NCI-H748 (cell line): ENCODE measurements at regions not wholly inside any gene's neighbourhood (a gene's known extent, or its start where the extent isn't known, plus 50 kb on each side); places are given as distances from the start of the nearest gene placed in this dataset.
A peak's percentile ranks its signal among the peaks of the same experiment; 100 is the strongest.

Experiments used
- DNase-seq: peaks from one replicate; lab custom pipeline; 2025; ENCODE audit not compliant: unreplicated experiment; lab: John Stamatoyannopoulos, UW

DNA sequence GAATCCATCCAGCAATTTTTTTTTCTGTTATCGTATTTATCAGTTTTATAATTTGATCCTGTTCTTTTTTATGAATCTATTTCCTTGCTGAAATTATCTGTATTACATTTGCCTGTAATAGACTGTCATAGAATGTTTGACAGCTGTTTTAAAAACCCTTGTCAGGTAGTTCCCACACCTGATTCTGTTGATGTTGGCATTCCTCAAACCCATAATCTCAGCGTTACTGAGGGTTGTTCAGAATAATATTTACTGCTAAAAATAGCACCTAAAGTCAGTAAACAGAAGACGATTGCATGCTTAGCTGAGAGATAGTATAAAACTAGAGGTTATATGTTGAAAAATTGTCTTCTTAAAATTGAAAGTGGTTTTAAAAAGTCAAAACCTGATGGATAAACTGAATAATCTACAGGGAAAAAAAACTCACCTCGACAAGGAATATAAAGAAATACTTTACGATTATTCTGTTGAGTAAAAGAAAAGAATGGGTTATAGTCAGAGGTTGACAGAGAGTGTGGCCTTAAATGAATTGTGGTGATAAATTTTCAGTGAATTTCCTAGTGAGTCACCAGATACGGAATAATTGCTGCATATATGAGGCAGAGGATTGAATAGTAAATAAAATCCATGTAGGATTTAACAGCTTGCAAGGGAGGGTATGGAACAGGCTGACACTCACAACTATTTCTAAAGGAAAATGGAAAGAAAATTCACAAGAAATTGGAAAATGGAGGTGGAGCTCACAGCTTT lies 824.1 kb upstream of the IGFBP3 start:
- no peak for DNase-seq

DNA sequence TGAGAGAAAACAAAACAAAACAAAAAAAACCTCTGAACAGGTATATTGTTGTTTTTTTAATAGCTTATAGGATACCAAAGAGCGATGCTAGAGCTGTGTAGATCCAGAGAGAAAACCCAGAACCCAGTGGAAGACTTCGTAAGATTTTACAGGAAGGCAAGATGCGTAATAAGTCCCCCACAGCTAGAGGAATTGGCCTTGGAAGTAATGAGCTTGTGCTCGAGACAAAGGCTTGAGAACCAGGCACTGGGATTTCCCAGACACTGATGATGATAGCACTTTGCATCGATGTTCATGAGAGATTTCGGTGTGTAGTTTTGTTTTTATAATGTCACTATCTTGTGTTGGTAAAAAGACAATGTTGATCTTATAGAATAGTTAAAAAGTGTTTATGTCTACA lies 821.5 kb upstream of the IGFBP3 start:
- DNase-seq = no peak

DNA sequence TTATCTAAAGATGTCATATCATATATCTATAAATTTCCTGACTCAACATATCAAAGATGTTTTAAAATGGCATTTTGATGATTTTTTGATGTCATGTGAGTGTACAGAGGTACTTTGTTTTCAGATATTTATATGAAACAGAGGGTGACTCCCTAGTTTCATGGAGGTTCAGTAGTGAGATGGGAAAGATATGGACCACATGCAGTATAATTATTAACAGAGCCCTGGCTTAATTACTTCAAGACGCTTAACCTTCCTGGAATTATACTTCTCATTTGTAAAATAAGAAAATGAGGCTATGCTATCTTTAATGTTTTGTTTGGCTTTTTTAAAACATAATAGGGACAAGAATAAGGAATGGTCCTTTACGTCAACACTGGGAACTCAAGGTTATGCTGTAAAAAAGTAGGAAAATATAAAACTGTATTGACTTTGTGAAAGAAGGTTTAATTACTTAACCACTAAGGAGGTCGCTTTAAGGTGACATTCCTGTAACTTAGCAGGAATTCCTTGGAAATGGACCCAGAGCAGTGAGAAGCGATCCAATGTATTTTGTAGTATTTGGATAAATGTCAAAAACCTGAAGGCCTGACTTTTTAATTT lies 821.0 kb upstream of the IGFBP3 start:
- no peak for DNase-seq

DNA sequence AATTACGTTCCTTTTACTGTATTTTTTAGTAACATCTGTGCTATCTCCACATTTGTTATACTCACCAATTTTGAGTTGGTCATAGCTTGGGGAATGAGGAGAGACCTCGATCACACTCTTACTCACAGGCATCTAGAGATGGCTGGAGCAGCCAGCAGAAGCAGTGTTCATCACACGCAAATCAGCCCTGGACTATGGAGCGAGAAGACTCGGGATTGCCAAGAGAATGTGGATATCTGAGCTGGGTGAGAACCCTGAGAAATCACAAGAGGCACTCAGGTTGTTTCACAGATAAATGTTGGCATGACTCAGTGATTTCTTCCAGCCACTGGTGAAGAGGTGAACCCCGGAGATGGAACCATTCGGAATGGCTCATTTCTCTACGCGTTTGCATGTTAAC lies 820.1 kb upstream of the IGFBP3 start:
- DNase-seq = no peak

DNA sequence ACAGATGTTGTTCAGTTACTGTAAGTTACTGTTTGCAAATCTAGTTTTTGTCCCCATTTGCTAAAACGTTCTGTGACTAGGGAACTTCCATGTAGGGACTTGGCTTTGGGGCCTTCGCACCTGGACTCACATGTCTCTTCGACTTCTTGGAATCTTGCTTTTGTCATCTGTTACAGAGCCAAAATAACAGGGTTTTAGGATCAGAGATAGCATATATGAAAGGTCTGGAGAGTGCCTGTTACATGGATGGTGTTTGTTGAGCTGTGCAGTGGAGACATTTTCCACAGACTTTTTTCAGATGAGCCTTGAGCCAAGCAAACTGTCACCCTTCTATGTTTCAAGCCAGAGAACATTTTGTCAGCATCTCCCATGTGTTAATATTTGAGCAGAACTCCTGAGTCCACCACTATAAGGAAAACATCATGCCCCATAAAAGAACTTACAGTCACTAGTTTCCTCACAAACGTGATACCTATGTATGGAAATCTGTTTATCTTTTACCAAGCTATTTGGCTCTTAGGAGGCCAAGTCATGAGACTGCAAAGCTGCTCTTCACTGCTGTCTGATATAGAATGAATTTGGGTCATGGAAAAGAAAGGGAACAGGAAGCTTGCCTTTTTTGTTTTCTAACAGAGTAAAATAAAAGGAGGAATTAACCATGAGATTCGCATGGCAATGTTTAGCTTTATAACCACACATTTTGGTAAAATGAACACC lies 818.6 kb upstream of the IGFBP3 start:
- DNase-seq = no peak

DNA sequence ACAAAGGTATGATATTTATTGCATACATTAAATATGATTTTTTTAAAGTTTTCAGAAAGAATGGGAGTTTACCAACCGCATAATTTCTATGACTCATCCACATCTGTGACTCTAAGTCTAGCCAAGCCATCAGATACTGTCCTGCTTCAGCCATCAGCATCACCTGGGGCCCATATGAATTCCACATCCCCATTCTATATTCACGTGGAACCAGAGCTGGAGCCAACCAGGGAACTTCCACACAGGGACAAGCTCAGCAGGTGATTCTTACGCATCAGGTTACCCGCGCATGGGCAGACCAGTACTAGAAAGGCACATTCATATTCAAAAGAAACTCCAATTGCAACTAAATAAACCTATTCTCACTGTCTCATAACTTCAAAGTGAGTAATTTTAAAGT lies 817.7 kb upstream of the IGFBP3 start:
- no peak for DNase-seq

DNA sequence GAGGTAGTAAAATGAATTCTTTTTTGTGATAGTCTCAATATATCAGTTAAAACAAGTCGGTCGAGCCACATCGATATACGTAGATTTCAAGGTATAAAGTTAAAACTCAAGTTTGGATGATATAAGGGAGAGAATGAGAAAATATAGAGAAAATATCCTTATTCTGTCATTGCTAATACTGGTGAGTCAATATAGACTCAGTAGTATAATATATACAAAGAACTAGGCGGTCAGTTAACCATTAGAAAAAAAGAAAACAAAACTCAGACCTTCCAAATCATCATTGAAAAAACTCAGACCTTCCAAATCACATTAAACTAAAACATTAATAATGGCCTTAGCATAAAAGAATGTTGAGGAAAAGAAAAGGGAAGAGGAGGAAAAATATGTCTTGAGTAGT lies 817.1 kb upstream of the IGFBP3 start:
- no peak for DNase-seq

DNA sequence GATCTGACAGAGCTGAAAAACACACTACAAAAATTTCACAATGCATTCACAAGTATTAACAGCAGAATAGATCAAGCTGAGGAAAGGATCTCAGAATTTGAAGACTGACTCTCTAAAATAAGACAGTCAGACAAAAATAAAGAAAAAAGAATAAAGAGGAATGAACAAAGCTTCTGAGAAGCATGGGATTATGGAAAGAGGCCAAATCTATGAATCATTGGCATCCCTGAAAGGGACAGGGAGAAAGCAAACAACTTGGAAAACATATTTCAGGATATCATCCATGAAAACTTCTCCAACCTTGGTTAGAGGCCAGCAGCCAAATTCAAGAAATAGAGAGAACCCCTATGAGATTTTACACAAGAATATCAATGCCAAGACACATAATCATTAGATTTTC lies 804.8 kb upstream of the IGFBP3 start:
- DNase-seq = no peak

DNA sequence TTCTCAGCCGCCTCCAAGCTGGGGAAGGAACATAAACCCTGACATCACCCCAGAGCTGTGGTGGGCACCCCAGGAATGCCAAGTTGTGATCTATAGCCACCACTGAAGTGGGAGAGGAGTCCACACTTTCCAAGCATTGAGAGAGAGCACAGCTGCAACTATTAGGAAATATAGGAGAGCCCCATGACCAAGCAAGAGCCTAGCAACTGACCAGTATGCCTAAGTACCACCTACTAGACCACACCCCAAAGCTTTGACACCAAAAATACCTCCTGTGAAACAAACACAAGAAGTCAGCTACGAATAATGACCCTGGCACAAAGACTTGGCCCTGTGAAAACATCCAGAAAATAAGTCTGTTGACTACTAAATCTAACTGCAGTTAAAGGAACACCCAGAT lies 804.1 kb upstream of the IGFBP3 start:
- no peak for DNase-seq

DNA sequence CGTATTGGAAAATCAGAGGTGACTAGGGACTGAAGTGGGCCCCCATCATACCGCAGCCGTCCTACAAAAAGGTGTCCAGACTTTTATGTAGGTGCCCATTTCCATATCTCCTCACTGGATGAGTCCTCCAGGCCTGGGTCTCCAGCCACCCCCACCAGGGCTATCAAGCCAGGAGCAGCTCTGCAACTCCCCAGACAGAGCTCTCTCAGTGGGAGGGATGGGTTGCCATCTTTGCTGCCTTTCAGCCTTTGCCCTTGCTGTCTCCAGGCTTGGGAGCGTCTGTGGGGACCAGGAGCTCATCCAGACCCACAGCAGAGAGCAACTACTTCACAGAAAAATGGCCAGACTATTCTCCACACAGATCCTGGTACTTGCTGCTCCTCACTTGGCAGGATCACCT lies 802.7 kb upstream of the IGFBP3 start:
- no peak for DNase-seq

DNA sequence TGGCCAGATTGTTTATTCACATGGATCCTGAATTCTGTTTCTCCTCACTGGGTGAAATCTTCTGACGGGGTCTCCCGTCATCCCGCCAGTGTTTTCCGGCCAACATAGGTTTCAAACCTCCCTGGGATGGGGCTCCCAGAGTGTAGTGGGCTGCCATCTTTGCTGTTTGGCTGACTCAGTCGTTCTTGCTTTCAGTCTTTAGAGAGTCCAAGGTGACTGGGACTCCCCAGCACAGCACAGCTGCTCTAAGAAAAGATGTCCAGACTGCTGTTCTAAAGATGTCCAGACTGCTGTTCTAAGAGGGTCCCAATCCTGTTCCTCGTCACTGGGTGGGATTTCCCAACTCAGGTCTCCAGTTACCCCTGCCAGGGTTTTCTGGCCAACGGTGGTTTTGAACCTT lies 801.9 kb upstream of the IGFBP3 start:
- no peak for DNase-seq

DNA sequence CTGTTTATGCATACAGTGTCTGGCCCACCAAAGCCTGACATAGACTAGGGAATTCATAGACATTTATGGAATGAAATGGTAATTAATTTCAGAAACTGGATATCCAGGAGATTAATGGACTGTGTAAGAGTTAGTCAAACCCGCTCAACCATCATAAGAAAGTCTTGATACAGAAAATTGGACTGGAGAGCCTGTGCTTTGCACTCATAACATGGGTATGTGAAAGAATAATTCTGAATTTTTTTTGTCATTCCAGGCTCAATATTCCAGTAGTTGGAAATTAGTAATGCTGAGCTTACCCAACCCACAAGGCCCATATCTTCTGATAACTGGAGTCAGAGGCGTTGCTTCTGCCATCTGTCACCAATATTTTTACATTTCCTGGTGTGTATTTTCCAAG lies 799.7 kb upstream of the IGFBP3 start:
- no peak for DNase-seq

DNA sequence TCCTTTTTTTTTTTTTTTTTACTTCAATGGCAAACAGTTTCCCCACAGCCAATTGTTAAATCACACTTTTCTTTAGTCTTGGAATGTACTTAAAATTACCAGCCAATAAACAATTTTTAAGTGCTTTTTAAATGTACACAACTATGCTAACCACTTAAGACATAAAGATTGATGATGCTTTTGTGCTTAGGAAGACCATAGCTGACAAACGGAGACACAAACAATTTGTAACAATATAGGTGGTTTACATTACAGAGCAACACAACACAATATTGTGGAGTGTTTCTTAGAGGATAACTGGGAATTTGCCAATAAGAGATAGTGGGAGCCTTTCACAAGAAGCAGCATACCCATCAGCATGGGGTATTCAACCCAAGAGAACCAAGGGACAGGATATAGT lies 798.5 kb upstream of the IGFBP3 start:
- no peak for DNase-seq

DNA sequence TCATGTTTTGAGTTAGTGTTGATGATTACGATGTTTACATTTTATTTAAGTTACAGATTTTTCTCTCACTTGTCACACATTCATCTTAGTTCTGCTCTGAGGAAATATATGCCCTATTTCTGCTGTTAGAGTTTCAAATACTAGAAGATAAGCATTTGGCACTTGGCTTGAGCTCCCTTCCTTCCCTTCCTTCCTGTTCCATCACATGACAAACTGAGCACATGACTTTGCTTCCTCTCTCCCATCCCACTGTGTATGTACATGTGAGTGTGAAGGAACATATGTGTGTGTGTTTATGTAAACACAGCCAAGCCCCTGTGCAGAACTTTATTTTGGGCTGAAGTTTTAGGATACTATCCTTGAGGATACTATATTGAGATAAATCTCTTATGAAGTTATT lies 795.9 kb upstream of the IGFBP3 start:
- DNase-seq = peak; percentile 6

DNA sequence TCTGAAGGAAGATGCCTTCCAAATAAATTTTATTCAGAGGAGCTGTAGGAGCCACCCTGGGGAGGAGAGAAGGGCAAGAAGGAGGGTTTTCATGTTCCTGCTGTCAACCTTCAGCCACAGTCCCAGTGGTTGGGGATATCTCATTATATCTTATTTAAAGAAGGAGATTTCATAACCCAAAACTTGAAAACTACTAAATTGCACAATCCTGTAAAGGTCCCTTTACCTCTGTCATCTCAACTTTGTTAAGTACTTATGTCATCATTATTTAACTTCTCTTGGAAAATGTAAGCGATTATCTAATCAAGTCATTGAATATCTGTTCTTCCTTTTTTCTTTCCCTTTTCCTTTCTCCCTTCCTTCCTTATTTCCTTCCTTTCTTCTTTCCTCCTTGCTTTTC lies 794.5 kb upstream of the IGFBP3 start:
- no peak for DNase-seq

DNA sequence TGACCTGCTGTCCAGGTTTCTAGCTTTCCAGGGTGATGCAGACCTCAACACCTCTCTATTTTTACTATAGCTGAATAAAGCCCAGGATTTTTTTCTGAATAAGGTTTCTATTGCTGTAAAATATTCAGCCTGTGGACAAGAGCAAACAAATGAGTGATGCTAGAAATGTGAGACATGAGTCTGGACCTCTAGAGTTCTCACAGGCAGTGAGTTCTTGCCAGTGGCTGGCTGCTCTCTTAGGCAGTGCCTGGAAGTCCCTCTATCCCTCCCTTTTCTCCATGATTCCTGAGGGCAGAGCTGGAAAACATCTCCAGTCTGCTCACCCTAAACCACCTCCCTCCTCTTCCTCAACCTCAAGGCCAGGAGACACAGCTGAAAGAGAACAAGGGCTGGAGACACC lies 793.8 kb upstream of the IGFBP3 start:
- no peak for DNase-seq

DNA sequence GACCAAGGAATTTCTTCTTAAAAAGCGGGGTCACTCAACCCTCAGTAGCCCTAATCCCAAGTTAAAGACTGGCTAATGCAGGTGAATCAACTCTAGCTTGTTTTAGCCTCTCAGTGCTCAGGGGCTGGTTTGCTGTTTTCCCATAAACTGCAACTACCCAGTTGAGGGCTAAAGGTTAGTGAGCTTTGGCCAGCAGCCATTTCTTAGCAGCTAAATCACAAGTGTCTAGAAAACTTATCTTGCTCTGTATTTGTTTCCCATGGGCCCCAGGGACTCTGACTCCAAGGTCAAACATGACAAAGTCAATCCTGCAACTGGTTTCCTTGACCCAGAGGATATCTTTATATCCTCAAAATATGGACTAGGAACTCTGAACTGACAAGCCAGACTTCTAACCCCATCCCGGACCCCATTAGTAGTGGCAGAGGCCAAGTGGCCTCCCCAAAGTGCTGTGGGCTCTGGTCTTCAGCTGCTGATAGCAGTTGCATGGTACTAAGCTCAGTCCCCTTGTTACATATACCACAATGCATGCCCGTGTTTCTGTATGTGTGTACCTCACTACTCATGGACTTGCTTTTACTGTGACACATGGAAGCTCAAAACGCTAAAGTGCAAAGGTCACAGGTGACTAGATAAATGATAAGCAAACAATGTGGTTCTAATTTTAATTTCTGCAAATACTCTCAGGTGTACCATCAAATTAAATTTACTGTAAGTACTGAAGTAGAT lies 793.0 kb upstream of the IGFBP3 start:
- no peak for DNase-seq

DNA sequence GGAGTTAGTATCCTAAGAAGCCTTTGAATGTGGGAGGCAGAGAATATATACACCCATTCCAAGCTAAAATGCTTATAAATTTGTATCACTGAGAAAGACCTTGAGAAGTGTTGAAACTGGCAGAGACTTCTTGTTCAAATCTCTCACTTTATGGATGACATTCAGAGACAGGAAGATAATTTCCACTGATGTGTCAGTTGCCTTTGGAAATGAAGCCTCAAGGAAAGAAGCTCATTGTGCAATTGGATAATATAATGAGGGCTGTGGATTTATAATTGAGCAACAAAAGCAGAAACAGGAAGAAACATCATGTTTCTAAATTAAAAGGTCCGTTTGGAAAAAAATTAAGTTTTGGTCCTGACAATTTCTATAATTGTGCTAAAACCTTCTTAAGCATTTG lies 789.9 kb upstream of the IGFBP3 start:
- DNase-seq = no peak

DNA sequence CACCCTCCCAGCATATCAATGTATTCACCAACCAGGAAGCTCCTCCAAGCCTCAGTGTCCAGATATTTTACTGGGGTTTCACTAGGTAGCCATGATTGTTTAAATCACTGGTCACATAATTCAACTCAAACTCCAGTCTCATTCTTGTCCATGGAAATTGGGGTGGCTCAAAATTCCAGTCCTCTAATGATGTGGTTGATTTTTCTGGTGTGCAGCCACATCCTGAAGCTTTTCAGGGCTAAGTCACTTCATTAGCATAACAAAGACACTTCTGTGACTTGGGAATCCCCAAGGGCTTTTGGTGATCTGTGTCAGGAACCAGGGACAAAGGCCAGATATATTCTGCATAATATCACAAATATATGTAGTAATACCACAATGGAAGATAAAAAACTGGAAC lies 786.9 kb upstream of the IGFBP3 start:
- DNase-seq = peak; percentile 9

DNA sequence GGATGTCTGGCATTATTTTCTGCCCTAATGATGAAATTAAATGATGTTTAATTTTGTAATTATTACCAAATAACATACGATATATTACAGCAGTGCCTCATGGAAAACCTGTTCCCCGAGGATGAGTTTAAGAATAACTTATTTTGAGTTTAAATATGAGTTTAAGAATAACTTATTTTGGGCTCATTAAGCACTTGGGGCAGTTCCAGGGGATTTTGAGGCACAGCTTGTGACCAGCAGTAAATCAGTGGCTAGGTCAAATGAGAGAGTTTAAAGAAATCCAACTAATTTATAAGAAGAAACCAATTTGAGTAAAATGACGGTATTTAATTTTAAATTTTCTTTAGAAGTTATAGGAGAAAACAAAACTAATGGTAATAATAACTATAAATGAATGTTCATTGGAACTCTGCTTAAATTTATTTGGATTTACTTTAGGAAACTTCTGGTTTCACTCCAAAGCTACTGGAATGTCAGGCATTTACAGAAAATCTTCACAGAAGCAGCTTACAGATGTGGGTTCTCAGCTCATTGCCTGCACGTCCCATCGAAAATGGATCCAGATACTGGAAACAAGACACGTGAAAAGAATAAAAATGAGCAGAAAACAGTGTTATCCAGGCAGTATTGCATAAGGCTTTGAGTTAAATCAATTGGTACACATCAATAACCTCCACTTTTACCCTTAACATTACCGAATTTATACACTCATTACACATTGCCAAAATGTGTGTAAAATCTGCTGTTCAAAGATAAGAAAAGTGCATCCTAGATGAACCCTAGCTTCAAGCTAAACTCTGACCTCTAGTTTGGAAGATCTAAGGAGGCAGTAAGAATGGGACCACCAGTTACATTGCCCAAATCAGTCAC lies 784.5 kb upstream of the IGFBP3 start:
- DNase-seq = no peak

DNA sequence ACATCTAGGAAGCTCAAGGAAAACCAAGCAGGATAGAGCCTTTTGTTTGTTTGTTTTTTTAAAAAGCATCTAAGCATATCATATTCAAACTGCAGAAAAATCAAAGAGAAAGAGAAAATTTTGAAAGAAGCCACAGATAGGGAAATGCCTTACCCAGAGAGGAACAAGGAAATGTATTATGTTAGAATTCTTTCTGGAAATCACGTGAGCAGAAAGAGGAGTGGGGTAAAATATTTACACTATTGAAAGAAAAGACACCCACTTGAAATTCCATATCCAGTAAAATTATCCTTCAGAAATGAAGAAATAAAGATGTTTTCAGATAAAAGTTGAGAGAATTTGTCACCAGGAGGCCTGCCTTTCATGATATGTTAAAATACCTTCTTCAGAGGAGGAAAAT lies 775.7 kb upstream of the IGFBP3 start:
- DNase-seq = no peak
